Left cardiac atrium (tissue), 4 donors: ENCODE measurements at regions not wholly inside any gene's neighbourhood (a gene's known extent, or its start where the extent isn't known, plus 50 kb on each side); places are given as distances from the start of the nearest gene placed in this dataset.

ENCODE experiments used
- ATAC-seq, 2 donors: fragments of 200-7000 bp; cut with Tn5 transposase; one replicate each; pipeline ENCODE4 v1.9.1; 2020; ENCODE audit warnings: mild to moderate bottlenecking in 2 of 2, moderate library complexity in 2 of 2
- DNase-seq: peaks from one replicate; pipeline ENCODE4 v3.0.0-alpha.2; 2020
- intact Hi-C, 2 donors: fragments of 100-400 bp; cut with DNase I; formaldehyde crosslinking; loops; one replicate each; pipeline versions ENCODE4 v1.14.1 to v1.15.1; 2022 to 2023
- donor health status: DM: no; HTN: yes; CAD: no.
- donor health status: DM: no; HTN: yes; CAD: no; lungs with severe emphysema.
- donor health status: DM: yes; HTN: yes; CAD: no.
- donor health status: Dilated cardiomyopathy.

GRCh38 chr2:22883054-22883453 lies 501.9 kb upstream of the KLHL29 start:
- no peak for ATAC-seq
- intact Hi-C loops, result no loop called here
- no peak for DNase-seq

GRCh38 chr2:22885245-22885644 lies 499.7 kb upstream of the KLHL29 start:
- DNase-seq, result no peak
- no peak for ATAC-seq
- intact Hi-C loops, result no loop called here

GRCh38 chr2:22887426-22887825 lies 497.6 kb upstream of the KLHL29 start:
- ATAC-seq (no peak), DNase-seq (no peak)
- intact Hi-C loops, result no loop called here

- DNase-seq (no peak), ATAC-seq (no peak)
- intact Hi-C loops, result no loop called here
Measured at GRCh38 chr2:22887845-22888244, 497.1 kb upstream of the KLHL29 start.

- DNase-seq, result no peak
- intact Hi-C loops, result no loop called here
- ATAC-seq, result no peak
Measured at GRCh38 chr2:22890132-22890531, 494.8 kb upstream of the KLHL29 start.

- intact Hi-C loops, result no loop called here
- no peak for ATAC-seq
Measured at GRCh38 chr2:22893761-22894517, 491.0 kb upstream of the KLHL29 start.

GRCh38 chr2:22894761-22895160 lies 490.2 kb upstream of the KLHL29 start:
- DNase-seq (no peak), ATAC-seq (no peak)
- intact Hi-C loops, result no loop called here

More at GRCh38 chr2:22893761-22894517, 491.0 kb upstream of the KLHL29 start:
- DNase-seq, result no peak

- ATAC-seq, result no peak
- DNase-seq, result no peak
- intact Hi-C loops, result no loop called here
Measured at GRCh38 chr2:22897428-22897827, 487.6 kb upstream of the KLHL29 start.

- intact Hi-C loops, result loop anchor here in 1 of 2 donors (5.0 kb wide), 1 partner anchor 452 kb away; no protein-coding TSS in a partner anchor
- DNase-seq, result no peak
- ATAC-seq, result no peak
Measured at GRCh38 chr2:22900674-22901073, 484.3 kb upstream of the KLHL29 start.

GRCh38 chr2:22901471-22902179 lies 483.4 kb upstream of the KLHL29 start:
- DNase-seq, result no peak
- intact Hi-C loops, result loop anchor here in 1 of 2 donors (5.0 kb wide), 1 partner anchor 451 kb away; no protein-coding TSS in a partner anchor
- no peak for ATAC-seq

GRCh38 chr2:22902180-22902550 lies 482.8 kb upstream of the KLHL29 start:
- intact Hi-C loops, result loop anchor here in 1 of 2 donors (5.0 kb wide), 1 partner anchor 450 kb away; no protein-coding TSS in a partner anchor
- ATAC-seq (no peak), DNase-seq (no peak)

- ATAC-seq (no peak), DNase-seq (no peak)
- intact Hi-C loops, result loop anchor here in 1 of 2 donors (5.0 kb wide), 1 partner anchor 450 kb away; no protein-coding TSS in a partner anchor
Measured at GRCh38 chr2:22902662-22903165, 482.3 kb upstream of the KLHL29 start.

- DNase-seq (no peak), ATAC-seq (no peak)
- intact Hi-C loops, result loop anchor here in 1 of 2 donors (5.0 kb wide), 1 partner anchor 449 kb away; no protein-coding TSS in a partner anchor
Measured at GRCh38 chr2:22903616-22904015, 481.4 kb upstream of the KLHL29 start.

- DNase-seq, result peak; percentile 33
- intact Hi-C loops, result loop anchor here in 1 of 2 donors (5.0 kb wide), 1 partner anchor 448 kb away; no protein-coding TSS in a partner anchor
- no peak for ATAC-seq
Measured at GRCh38 chr2:22904126-22904684, 480.8 kb upstream of the KLHL29 start.

GRCh38 chr2:22907330-22907729 lies 477.6 kb upstream of the KLHL29 start:
- intact Hi-C loops, result no loop called here
- peak; percentile 61 to 65 for ATAC-seq
- peak; percentile 24 for DNase-seq

- DNase-seq (no peak), ATAC-seq (no peak)
- intact Hi-C loops, result no loop called here
Measured at GRCh38 chr2:22912398-22912797, 472.6 kb upstream of the KLHL29 start.

GRCh38 chr2:22929998-22930397 lies 455.0 kb upstream of the KLHL29 start:
- ATAC-seq (no peak), DNase-seq (no peak)
- intact Hi-C loops, result no loop called here

- intact Hi-C loops, result no loop called here
- ATAC-seq, result no peak
- no peak for DNase-seq
Measured at GRCh38 chr2:22930781-22931180, 454.2 kb upstream of the KLHL29 start.

- intact Hi-C loops, result no loop called here
- ATAC-seq (no peak), DNase-seq (no peak)
Measured at GRCh38 chr2:22932288-22932687, 452.7 kb upstream of the KLHL29 start.

- no peak for ATAC-seq
- intact Hi-C loops, result no loop called here
- DNase-seq, result no peak
Measured at GRCh38 chr2:22934747-22935146, 450.2 kb upstream of the KLHL29 start.
